Glomerular endothelial cell (primary cell): ENCODE measurements at regions not wholly inside any gene's neighbourhood (a gene's known extent, or its start where the extent isn't known, plus 50 kb on each side); places are given as distances from the start of the nearest gene placed in this dataset.
"Not testable (repeated sequence)": the region's sequence is repeated elsewhere in the genome, so short reads cannot be mapped to it uniquely, and the experiment has no call there.

ENCODE experiments used
- DNase-seq: peaks from one replicate; pipeline ENCODE4 v3.0.0-alpha.2; 2011; ENCODE audit warnings: low read depth, low spot score; ENCODE audit errors: extremely low read depth

GRCh38 chr7:112540839-112541577 is 60.2 kb downstream of the LSMEM1 start:
- DNase-seq = no peak

GRCh38 chr7:112546723-112547513 is 66.1 kb downstream of the LSMEM1 start:
- no peak for DNase-seq

GRCh38 chr7:112547916-112548315 is 67.1 kb downstream of the LSMEM1 start:
- DNase-seq = no peak

GRCh38 chr7:112550468-112551060 is 69.8 kb downstream of the LSMEM1 start:
- peak; percentile 51 for DNase-seq

GRCh38 chr7:112551521-112551920 is 70.7 kb downstream of the LSMEM1 start:
- not testable (repeated sequence) for DNase-seq

GRCh38 chr7:112554591-112554990 is 73.8 kb downstream of the LSMEM1 start:
- DNase-seq = no peak

GRCh38 chr7:112556633-112557032 is 75.8 kb downstream of the LSMEM1 start:
- no peak for DNase-seq

GRCh38 chr7:112566442-112567324 is 85.9 kb downstream of the LSMEM1 start:
- no peak for DNase-seq

- no peak for DNase-seq
These were observed 86.6 kb downstream of the LSMEM1 start for GRCh38 chr7:112567388-112567787.

- no peak for DNase-seq
These were observed 91.2 kb downstream of the LSMEM1 start for GRCh38 chr7:112571852-112572607.

GRCh38 chr7:112572669-112573301 is 92.0 kb downstream of the LSMEM1 start:
- DNase-seq = no peak

GRCh38 chr7:112573302-112574039 is 92.7 kb downstream of the LSMEM1 start:
- no peak for DNase-seq

- no peak for DNase-seq
These were observed 95.1 kb downstream of the LSMEM1 start for GRCh38 chr7:112575864-112576263.

GRCh38 chr7:112579388-112579787 is 98.6 kb downstream of the LSMEM1 start:
- no peak for DNase-seq

GRCh38 chr7:112580717-112581435 is 100.1 kb downstream of the LSMEM1 start:
- DNase-seq = no peak

- no peak for DNase-seq
These were observed 100.7 kb downstream of the LSMEM1 start for GRCh38 chr7:112581529-112581928.

- DNase-seq = no peak
These were observed 103.5 kb downstream of the LSMEM1 start for GRCh38 chr7:112584290-112584689.

- no peak for DNase-seq
These were observed 106.7 kb downstream of the LSMEM1 start for GRCh38 chr7:112587504-112587903.
